ENCODE measurements at regions not wholly inside any gene's neighbourhood (a gene's known extent, or its start where the extent isn't known, plus 50 kb on each side); places are given as distances from the start of the nearest gene placed in this dataset.

DNA sequence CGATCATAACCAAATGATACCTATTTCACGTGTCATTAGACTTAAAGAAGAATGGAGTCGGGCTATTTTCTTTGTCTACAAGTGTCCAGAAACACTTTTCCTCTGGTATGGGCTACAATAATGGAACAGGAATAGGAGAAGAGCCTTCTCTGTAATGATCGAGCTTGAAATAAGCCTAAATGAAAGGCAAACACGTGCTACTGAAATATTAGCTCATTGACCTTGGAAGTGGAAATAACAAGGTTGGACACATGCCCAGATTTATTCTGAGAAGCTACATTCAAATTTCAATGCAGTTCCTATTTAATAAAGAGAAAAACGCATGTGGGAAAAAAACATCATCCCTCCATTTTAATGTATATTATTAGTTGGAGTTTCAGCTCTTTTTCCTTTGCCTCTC is 254.7 kb upstream of the PTER start:
- no peak overlapping the region for H3K4me3 ChIP-seq (ENCODE audit: low read length)
- TF ChIP-seq, protein P1, sequence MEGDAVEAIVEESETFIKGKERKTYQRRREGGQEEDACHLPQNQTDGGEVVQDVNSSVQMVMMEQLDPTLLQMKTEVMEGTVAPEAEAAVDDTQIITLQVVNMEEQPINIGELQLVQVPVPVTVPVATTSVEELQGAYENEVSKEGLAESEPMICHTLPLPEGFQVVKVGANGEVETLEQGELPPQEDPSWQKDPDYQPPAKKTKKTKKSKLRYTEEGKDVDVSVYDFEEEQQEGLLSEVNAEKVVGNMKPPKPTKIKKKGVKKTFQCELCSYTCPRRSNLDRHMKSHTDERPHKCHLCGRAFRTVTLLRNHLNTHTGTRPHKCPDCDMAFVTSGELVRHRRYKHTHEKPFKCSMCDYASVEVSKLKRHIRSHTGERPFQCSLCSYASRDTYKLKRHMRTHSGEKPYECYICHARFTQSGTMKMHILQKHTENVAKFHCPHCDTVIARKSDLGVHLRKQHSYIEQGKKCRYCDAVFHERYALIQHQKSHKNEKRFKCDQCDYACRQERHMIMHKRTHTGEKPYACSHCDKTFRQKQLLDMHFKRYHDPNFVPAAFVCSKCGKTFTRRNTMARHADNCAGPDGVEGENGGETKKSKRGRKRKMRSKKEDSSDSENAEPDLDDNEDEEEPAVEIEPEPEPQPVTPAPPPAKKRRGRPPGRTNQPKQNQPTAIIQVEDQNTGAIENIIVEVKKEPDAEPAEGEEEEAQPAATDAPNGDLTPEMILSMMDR (conservative IDR thresholded peaks at IDR 0.05; ENCODE audit: low read length), result no peak
- no peak for DNase-seq (ENCODE audit: low read depth)

DNA sequence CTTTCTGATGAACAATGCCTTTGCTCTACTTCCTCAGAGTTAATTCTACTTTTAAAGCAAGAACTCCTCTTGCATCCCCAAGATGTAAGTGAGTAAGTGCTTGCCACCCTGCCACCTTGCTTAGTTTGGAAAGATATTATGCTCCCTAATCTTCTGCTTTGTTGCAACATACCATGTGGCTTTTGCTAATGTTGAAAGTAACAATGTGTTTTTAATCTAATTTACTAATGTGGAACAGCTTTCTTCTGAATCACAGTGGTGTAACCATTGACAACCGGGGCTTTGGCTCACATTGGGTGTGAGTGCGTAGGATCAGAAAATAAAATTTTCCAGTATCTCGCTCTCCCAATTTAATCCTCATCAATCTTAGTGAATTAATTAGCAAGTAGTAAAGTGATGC is 254.1 kb upstream of the PTER start:
- TF ChIP-seq, protein P1 (conservative IDR thresholded peaks at IDR 0.05; ENCODE audit: low read length), result no peak
- peak; percentile 68 for DNase-seq (ENCODE audit: low read depth)
- H3K4me3 ChIP-seq (ENCODE audit: low read length), result no peak overlapping the region

DNA sequence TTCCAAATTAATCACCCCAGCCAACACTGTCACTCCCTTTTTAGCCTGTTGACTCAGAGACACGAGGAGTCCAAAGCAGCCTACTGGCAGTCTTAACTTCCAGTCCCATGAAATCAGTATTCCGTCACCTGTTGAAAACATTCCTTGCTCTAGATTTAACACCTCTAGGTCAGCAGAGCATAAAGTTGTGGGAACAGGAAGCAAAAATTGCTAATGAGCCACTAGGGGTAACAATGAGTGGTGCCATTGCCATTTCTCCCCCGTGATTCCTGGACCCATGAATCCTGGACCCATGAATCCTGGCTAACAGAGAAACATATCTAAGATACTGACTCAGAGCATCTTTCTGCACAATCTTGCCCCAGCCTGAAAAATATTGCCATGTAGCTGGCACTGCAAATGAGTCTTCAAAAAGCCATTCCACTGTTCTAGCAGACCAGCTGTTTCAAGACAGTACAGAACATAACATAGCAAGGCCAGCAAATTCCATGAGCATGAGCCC is 252.7 kb upstream of the PTER start:
- no peak overlapping the region for H3K4me3 ChIP-seq (ENCODE audit: low read length)
- DNase-seq (ENCODE audit: low read depth), result peak; percentile 61
- TF ChIP-seq, protein P1 (conservative IDR thresholded peaks at IDR 0.05; ENCODE audit: low read length), result no peak

GRCh38 chr10:16184906-16185305 is 251.9 kb upstream of the PTER start:
- no peak overlapping the region for H3K4me3 ChIP-seq (ENCODE audit: low read length)
- no peak for DNase-seq (ENCODE audit: low read depth)
- TF ChIP-seq, protein P1 (conservative IDR thresholded peaks at IDR 0.05; ENCODE audit: low read length), result no peak

- TF ChIP-seq, protein P1 (conservative IDR thresholded peaks at IDR 0.05; ENCODE audit: low read length), result no peak
- no peak overlapping the region for H3K4me3 ChIP-seq (ENCODE audit: low read length)
- no peak for DNase-seq (ENCODE audit: low read depth)
Observed at GRCh38 chr10:16186564-16186963, 250.2 kb upstream of the PTER start.

- TF ChIP-seq, protein P1 (conservative IDR thresholded peaks at IDR 0.05; ENCODE audit: low read length), result no peak
- no peak for DNase-seq (ENCODE audit: low read depth)
- H3K4me3 ChIP-seq (ENCODE audit: low read length), result no peak overlapping the region
Observed at GRCh38 chr10:16187161-16187560, 249.6 kb upstream of the PTER start.

GRCh38 chr10:16192337-16192736 is 244.5 kb upstream of the PTER start:
- no peak for DNase-seq (ENCODE audit: low read depth)
- H3K4me3 ChIP-seq (ENCODE audit: low read length), result no peak overlapping the region
- TF ChIP-seq, protein P1 (conservative IDR thresholded peaks at IDR 0.05; ENCODE audit: low read length), result no peak
